Glomerular visceral epithelial cell (primary cell): ENCODE measurements at regions not wholly inside any gene's neighbourhood (a gene's known extent, or its start where the extent isn't known, plus 50 kb on each side); places are given as distances from the start of the nearest gene placed in this dataset.
"Not testable (repeated sequence)": the region's sequence is repeated elsewhere in the genome, so short reads cannot be mapped to it uniquely, and the experiment has no call there.

Experiments
- DNase-seq: peaks from one replicate; pipeline ENCODE4 v3.0.0-alpha.2; 2016; ENCODE audit errors: extremely low spot score

DNA sequence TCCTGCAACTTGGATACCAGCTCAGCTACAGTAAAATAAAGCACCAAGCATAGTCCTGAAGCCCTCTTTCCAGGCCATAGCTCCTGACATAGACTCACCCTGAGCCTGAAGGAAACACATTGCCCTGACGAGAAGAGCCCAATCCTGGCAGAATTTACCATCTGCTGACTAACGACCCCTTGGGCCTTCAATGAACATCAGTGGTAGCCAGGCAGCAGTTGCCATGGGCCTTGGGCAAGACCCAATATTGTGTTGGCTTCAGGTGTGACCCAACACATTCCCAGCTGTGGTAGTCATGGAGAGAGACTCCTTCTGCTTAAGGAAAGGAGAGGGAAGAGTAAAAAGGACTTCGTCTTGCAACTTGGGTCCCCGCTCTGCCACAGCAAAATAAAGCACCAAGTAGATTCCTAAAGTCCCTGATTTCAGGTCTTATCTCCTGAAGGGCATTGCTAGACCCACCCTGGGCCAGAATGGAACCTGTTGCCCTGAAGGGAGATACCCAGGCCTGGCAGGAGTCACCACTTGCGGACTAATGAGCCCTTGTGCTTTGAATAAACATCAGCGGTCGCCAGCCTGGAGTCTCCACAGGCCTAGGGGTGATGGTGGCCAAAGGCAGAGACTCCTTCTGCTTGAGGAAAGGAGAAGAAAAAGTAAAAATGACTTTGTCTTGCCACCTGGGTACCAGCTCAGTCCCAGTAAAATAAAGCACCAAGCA lies 902.6 kb downstream of the C4orf33 start:
- no peak for DNase-seq

DNA sequence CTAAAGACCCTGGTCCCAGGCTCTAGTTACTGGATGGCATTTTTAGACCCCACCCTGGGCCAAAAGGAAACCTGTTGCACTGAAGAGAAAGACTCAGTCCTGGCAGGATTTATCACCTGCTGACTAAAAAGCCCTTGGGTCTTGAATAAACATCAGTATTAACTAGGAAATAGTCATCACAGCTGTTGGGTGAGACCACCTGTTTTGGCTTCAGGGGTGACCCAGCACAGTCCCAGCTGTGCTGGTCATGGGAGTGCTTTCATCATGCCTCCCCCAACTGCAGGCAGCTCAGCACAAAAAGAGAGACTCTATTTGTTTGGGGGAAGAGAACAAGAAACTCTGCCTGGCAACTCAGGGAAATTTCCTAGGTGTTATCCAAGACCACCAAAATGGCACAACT lies 903.2 kb downstream of the C4orf33 start:
- no peak for DNase-seq

DNA sequence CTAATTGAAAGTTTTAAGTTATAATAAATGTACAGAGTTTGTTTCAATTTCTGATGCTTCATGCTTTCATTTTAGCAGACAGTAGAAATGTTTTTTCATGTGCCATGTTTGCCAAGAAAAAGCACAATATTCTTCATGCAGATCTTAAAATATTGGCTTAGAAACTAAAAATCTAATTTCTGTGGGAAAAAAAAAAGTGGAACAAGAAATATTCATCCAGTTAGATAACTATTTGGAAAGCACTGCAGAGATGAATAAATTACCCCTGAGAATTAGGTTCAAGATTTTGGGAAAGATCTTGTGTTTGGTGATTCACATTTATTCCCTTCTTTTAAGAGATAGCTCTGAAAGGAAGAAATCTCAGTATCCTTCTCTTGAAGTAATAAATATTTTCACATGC lies 912.5 kb downstream of the C4orf33 start:
- no peak for DNase-seq

DNA sequence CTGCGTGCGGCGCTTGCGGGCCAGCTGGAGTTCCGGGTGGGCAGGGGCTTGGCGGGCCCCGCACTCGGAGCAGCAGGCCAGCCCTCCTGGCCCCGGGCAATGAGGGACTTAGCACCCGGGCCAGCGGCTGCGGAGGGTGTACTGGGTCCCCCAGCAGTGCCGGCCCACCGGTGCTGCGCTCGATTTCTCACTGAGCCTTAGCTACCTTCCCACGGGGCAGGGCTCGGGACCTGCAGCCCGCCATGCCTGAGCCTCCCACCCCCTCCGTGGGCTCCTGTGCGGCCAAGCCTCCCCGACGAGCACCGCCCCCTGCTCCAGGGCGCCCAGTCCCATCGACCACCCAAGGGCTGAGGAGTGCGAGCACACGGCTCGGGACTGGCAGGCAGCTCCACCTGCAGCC lies 916.9 kb downstream of the C4orf33 start:
- not testable (repeated sequence) for DNase-seq

DNA sequence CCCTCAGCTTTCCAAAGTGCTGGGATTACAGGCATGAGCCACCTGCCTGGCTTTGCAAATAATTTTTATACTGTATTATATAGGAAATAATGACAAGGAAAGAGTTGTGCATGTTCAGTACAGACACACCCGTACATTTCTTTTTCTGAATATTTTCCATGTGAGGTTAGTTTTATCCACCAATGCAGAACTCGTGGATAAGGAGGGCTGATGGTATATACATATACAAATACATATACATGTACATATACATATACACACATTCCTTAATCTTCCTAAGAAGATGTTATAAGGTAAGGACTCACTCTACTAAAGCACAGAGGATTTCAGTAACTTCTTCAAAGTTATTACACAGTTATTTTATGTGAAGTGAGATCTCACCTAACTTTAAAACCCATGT lies 925.8 kb downstream of the C4orf33 start:
- no peak for DNase-seq

DNA sequence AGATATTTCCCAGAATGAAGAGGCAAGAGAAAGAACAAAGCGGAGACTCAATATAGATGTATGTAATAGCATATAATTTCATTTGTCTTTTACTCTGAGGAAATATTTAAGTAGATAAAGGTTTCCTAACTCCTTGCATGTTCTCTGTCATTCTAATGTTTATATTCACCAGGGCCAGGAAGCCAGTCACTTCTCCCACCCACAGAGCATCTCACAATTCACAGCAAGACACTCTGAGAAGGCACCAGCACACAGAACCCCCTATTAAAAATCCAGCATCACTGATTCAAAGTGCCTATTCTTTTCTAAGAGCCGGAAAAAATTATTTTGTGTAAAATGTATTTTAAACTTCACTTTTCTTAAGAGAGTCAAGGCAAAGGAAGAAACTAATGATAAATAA lies 927.1 kb downstream of the C4orf33 start:
- DNase-seq: no peak

DNA sequence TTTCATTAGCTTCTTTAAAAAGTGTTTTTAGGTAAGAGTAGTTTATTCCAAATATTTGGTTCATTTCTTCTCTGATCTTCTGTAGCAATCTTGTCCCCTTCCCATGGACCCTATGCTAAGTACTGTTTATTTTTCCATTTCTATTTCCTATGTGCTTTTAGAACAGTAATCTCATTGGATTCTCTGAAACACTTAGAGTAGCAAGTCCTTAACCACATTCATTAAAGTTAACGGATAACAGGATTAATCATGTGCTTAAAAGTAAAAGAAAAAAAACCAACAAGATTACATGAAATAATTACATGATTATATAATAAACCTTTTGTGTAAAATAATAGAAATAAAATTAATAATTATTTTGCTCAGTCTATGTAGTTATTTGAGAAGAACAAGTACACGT lies 929.7 kb downstream of the C4orf33 start:
- no peak for DNase-seq

DNA sequence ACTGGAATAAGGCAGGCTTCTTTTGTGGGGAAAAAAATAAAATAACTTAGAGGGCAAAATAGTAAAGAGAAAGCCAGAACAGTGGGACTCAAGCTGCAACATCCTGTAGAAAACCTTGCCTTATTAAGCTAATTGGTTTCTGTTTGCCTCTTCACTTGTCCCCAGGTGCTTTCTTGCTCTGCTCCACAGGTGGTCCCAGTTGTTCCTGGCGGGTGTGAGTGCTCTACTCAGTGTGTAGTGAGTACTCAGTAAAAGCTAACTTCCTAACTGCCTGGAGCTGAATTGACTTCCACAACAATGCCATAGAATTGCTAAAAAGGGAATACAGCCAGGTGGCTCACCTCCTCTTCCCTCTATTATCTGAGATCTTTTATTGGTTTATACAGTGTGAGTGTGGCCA lies 930.2 kb downstream of the C4orf33 start:
- no peak for DNase-seq

DNA sequence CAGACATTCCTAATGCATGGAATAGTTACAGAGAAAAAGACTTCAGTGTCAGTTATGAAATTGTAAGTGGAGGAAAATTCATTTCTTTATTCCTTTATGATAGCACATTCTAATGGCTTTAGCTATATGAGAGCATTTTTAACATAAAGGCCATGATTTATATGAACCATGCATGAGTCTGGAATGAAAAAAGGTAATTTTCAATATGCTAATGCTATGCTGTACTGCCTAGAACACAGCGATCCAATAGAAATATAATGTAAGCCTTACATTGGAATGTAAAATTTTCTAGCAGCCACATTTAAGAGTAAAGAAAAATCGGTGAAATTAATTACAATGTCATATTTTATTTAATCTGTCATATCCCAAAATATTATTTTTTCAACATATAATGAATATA lies 932.0 kb downstream of the C4orf33 start:
- no peak for DNase-seq

DNA sequence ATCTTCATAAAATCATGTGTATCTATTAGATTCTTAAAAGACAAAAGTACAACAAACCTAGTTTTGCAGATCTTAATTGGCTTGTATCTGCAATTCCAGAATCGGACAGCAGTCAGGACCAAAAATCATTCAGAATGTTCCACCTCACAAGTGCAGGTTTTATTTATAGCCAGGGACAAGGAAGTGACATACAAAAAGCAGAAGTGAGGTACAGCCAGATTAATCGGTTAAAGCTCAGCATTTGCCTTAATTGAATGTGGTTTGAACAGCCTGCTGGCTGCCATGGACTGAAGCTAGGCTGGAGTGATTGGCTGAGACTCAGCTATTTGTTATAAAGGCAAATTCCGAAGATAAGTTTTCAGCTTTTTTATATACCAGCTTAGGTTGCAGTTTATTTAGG lies 932.6 kb downstream of the C4orf33 start:
- DNase-seq: no peak

DNA sequence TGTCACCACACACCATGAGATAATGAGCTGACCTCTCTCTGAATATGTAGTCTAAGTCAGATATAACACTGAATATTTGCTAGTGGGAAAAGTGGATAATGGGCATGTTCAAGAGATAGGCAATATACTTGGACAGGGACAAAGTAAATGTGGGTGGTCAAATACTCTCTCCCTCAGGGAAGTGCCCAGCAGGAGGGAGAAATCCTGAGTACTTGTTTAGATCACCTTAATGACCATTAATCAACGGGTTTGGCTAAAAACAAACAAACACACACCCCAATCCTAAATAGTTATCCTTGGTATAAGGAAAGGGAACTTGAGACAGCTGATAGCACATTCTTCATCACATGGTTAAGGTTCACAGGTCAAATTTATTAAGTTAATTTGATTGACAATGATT lies 933.5 kb downstream of the C4orf33 start:
- no peak for DNase-seq

DNA sequence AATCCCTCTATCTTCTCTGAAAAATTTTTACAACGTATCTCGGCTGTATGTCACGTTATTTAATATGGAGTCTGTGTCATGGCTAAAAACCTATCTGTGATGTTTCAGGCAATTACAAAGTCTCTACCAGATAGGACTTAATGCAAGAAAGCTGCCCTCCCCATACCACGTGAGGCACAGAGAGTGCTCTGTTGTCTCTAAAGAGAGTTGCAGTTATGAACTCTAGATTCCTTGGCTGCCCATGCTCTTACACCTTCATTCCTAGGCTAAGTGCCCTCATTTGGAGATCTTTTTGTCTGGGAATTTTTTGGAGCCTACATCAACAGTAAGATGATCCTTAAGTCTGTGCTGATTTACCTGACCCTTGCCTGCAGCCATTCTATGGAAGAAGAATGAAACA lies 935.9 kb downstream of the C4orf33 start:
- DNase-seq: no peak

DNA sequence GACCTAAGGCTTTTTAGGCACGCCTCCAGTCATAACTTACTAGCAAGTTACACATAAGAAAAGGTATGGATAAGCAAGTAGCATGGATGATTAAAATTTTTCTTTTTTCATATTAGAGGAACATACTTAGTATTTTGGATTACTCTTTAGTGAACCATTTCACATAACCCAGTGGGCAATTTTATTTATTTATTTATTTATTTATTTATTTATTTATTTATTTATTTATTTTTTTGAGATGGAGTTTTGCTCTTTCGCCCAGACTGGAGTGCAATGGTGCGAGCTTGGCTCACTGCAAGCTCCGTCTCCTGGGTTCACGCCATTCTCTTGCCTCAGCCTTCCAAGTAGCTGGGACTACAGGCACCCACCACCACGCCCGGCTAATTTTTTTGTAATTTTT lies 937.7 kb downstream of the C4orf33 start:
- DNase-seq: not testable (repeated sequence)

DNA sequence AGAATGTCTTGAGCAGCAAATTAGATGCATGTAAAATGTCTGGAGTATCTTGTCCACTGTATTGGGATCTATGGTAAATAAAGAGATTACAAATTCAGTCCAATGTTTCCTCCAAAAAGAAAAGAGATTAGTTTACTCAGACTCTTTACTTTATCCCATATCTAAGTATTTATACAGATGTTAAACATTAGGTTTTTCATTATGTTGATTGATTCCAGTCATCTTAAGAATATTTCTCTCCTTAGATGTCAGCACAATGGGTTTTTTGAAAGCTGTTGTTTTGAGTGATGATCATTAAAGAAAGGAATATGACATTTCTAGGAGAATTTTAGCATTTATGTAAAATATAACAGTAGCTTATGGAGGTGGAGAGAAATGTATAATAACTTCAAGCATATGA lies 938.9 kb downstream of the C4orf33 start:
- no peak for DNase-seq

DNA sequence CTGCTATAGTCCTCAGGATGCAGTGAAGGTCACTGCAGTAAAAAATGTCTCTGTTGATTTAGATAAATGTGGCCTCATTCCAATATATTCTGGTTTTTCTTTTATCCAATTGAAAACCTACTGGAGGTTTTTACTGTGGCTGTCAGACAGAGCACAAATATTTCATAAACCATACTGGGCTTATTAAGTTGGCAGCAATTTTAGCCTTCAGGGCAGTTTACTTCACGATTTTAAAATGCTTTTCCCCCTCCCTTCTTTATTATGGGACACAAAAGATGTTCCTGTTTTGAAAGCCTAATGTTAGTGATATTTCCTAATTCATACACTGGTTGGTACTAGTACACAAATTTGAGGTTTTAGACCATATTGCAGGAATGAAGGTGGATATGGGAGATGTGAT lies 939.4 kb downstream of the C4orf33 start:
- no peak for DNase-seq

DNA sequence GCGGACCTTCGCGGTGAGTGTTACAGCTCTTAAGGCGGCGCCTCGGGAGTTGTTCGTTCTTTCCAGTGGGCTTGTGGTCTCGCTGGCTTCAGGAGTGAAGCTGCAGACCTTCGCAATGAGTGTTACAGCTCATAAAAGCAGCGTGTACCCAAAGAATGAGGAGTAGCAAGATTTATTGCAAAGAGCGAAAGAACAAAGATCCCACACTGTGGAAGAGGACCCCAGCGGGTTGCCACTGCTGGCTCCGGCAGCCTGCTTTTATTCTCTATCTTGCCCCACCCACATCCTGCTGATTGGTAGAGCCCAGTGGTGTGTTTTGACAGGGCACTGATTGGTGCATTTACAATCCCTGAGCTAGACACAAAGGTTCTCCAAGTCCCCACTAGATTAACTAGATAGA lies 941.9 kb downstream of the C4orf33 start:
- not testable (repeated sequence) for DNase-seq

DNA sequence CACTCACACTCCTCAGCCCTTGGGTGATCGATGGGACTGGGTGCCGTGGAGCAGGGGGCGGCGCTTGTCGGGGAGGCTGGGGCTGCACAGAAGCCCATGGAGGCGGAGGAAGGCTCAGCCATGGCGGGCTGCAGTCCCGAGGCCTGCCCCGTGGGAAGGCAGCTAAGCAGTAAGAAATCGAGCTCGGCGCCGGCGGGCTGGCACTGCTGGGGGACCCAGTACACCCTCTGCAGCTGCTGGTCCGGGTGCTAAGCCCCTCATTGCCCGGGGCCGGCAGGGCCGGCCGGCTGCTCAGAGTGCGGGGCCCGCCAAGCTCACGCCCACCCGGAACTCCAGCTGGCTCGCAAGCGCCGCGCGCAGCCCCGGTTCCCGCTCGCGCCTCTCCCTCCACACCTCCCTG lies 942.6 kb downstream of the C4orf33 start:
- DNase-seq: not testable (repeated sequence)

DNA sequence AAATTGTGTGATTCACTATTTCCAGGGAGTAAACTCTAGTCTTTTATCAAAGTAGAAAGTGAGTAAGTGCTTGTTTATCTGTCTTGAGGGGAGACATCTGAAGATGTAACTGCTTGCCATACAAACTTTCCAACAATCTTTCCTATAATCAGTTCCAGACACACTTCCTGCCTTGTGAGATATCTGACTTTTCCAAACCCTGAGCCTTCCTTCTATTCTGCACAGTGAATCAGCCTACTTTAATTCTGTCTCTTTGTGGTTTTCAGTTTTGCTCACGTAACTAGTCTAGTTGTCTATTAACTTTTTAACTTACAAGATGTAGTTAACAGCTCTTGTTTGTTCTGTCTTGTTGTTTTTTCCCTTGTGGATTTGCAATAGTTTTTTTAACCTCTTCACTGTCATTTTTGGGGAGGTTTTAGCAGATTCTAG lies 947.8 kb downstream of the C4orf33 start:
- peak; percentile 70 for DNase-seq

DNA sequence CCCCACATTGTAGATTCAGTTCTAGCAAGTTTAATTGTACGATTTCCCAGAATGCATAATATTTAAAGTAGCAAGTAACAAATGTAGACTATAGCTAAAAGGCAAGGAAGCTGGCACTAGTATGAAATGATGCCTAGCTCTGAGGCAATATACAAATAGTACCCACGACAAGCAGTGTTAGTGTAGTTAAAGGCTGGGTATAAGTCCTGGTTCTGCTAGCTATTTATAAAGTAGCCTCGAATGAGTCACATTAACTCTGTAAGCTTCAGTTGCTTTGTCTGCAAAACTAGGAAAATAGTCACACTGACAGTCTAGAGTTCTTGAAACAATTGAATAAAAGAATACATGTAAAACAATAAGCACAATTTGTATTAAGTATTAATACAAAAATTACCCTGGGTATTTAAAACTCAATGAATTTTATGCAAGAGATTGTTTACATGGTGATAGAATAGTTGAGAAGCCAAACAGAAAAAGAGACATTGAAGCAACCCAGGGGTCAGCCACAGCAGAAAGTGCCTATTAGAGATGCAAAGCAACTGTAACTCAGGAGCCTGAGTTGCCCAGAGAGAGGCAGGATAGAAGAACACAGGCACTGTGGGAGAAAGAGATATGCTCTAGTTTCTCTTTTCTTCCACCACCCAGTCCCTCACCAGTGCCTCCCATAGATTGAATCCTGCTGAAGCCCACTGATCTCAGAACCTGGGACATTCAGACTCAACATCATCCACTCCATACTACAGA lies 949.0 kb downstream of the C4orf33 start:
- DNase-seq: peak; percentile 8

DNA sequence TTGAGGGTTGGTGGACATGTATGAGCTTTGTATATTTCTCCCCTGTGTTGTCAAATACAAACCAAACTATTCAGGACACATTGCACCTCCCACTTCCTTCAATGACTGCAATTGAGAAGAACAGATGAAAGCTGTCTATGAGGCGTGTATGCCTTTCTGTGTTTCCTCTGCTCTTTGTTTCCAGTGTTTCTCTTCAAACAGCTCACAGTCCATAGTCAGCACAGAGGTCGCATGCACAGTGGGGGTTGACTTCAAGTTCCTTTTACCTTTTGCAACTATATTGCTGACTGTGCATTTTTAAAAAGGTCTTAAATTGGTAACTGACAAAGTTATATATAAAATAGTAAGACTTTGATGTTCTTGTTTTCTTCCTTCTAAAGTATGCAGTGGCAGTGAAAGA lies 957.8 kb downstream of the C4orf33 start:
- no peak for DNase-seq

DNA sequence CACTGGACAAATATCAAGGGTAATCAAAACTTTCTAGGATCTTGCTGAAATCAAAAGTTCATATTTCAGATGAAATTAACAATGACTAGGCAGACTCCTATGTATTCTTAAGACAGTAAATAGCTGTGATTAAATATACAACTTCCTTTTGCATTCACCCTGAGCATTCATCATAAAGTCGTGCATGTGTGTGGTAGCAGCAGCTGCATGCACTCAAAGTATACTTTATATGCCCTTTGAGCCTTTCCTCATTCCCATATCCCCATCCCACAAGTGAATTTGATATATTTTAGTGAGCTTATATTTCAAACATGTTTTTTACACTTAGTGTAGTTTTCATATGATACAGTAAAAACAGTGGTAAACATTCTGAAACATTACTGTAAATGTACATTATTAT lies 959.0 kb downstream of the C4orf33 start:
- DNase-seq: no peak

DNA sequence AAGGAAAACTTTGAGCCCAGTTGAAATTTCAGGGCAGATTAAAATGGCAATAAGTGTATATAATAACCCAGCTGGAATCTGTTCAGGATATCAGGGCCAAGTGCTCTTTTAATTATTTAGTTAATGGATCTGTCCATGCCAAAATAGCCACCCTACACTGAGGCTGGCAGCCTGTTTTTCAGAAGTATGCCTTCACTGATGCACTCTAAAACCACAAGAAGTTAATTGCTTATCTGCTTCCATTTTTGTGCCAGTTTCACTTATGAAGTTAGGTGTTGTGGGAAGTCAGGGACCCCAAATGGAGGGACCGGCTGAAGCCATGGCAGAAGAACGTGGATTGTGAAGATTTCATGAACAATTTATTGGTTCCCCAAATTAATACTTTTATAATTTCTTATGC lies 960.3 kb downstream of the C4orf33 start:
- no peak for DNase-seq

DNA sequence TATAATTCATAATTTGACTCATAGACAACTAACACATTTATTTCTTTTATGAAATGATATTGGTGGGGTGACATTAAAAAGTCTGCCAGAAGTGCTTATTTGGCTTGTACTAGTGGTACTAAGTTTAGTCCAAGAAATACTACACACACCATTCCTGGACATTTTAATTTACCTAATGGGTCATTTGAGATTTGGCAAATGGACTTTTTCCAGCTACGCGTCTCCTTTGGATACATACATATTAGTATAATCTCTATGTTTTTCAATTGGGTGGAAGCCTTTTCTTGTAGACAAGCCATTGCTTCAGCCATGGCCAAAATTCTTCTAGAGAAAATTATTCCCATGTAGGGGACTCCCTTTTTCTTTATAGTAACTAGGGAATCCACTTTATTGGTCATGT lies 968.5 kb downstream of the C4orf33 start:
- DNase-seq: no peak

DNA sequence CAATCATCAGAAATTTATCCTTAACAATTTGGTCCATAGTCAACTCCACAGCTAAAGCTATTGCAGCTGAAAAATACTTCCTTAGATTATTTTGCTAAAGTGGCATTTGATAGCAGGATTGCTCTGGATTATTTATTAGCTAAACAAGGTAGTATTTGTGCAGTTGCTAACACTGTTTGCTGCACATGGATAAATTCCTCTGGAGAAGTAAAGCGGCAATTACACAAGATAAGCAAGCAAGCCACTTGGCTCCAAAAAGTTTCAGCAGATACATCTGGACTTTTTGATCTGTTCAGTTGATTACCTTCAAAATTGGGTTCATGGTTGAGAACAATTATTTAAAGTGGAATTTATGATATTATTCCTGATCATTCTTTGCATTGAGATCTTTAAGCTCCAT lies 971.5 kb downstream of the C4orf33 start:
- no peak for DNase-seq
